ENCODE measurements at regions not wholly inside any gene's neighbourhood (a gene's known extent, or its start where the extent isn't known, plus 50 kb on each side); places are given as distances from the start of the nearest gene placed in this dataset.

DNA sequence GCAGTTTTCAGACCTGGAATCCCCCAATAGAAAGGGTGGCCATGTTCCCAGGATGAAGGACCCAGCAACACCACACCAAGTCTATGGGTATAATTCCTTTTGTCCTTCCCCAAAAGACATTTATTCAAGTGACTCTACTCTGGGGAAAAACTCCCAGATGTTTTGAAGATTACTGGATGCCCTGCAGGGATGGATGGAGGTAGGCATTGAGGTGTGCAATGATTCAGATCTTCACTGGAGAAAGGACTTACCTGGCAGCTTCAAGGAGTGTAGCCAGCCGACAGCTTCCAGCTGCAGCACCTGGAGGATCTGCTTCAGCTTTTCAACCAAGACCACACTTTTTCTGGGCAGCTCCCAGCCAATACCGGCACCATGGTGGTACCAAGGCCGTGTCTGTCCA is 172.0 kb downstream of the BAMBI start:
- TF ChIP-seq, protein P1, sequence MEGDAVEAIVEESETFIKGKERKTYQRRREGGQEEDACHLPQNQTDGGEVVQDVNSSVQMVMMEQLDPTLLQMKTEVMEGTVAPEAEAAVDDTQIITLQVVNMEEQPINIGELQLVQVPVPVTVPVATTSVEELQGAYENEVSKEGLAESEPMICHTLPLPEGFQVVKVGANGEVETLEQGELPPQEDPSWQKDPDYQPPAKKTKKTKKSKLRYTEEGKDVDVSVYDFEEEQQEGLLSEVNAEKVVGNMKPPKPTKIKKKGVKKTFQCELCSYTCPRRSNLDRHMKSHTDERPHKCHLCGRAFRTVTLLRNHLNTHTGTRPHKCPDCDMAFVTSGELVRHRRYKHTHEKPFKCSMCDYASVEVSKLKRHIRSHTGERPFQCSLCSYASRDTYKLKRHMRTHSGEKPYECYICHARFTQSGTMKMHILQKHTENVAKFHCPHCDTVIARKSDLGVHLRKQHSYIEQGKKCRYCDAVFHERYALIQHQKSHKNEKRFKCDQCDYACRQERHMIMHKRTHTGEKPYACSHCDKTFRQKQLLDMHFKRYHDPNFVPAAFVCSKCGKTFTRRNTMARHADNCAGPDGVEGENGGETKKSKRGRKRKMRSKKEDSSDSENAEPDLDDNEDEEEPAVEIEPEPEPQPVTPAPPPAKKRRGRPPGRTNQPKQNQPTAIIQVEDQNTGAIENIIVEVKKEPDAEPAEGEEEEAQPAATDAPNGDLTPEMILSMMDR (IDR thresholded peaks at IDR 0.05; ENCODE audit: low read length), result no peak
- TF ChIP-seq EZH2 (optimal IDR thresholded peaks at IDR 0.05; ENCODE audit: low read depth, low read length), result no peak
